GM12892 (cell line): ENCODE measurements at regions not wholly inside any gene's neighbourhood (a gene's known extent, or its start where the extent isn't known, plus 50 kb on each side); places are given as distances from the start of the nearest gene placed in this dataset.

Experiments used
- DNase-seq: peaks from one replicate; pipeline ENCODE4 v3.0.0; 2011; ENCODE audit not compliant: insufficient read length
- FAIRE-seq: peaks from 2 replicates; lab custom pipeline; 2011; peaks lifted over from hg19 to GRCh38; lab: Jason Lieb, UNC
- POLR2A ChIP-seq: IDR thresholded peaks from 2 replicates; pipeline ENCODE4 v1.6.1; 2011; ENCODE audit warnings: low read depth, low read length, control low read depth
- POLR2AphosphoS5 ChIP-seq: IDR thresholded peaks from 2 replicates; pipeline ENCODE4 v1.6.1; 2011; ENCODE audit warnings: low read depth, low read length, control low read depth
- TAF1 ChIP-seq: IDR thresholded peaks from 2 replicates; pipeline ENCODE4 v1.6.1; 2011; ENCODE audit warnings: low read depth, mild to moderate bottlenecking, control low read depth, low read length, borderline replicate concordance

- DNase-seq, result no peak
- no peak for FAIRE-seq
- TF ChIP-seq POLR2A (no peak), TAF1 (no peak), POLR2AphosphoS5 (no peak)
Observed at GRCh38 chr10:131774681-131775085, 126.1 kb upstream of the PPP2R2D start.

- no peak for FAIRE-seq
- no peak for DNase-seq
- TF ChIP-seq TAF1 (no peak), POLR2AphosphoS5 (no peak), POLR2A (no peak)
Observed at GRCh38 chr10:131775433-131775832, 125.4 kb upstream of the PPP2R2D start.

GRCh38 chr10:131775833-131776232 is 125.0 kb upstream of the PPP2R2D start:
- DNase-seq (no peak), FAIRE-seq (no peak)
- no peak for TF ChIP-seq TAF1
- no peak for TF ChIP-seq POLR2AphosphoS5

- TF ChIP-seq POLR2A (no peak), POLR2AphosphoS5 (no peak), TAF1 (no peak)
- FAIRE-seq, result no peak
Observed at GRCh38 chr10:131776496-131776895, 124.3 kb upstream of the PPP2R2D start.

GRCh38 chr10:131777162-131777561 is 123.6 kb upstream of the PPP2R2D start:
- TF ChIP-seq POLR2AphosphoS5 (no peak), POLR2A (no peak), TAF1 (no peak)
- no peak for DNase-seq
- FAIRE-seq, result no peak

More at GRCh38 chr10:131776496-131776895, 124.3 kb upstream of the PPP2R2D start:
- no peak for DNase-seq

- TF ChIP-seq POLR2AphosphoS5 (no peak), POLR2A (no peak), TAF1 (no peak)
- DNase-seq, result no peak
- no peak for FAIRE-seq
Observed at GRCh38 chr10:131777921-131778320, 122.9 kb upstream of the PPP2R2D start.

GRCh38 chr10:131778385-131778784 is 122.4 kb upstream of the PPP2R2D start:
- no peak for DNase-seq
- no peak for FAIRE-seq
- TF ChIP-seq TAF1 (no peak), POLR2A (no peak), POLR2AphosphoS5 (no peak)

GRCh38 chr10:131778842-131779241 is 122.0 kb upstream of the PPP2R2D start:
- no peak for FAIRE-seq
- TF ChIP-seq POLR2AphosphoS5 (no peak), TAF1 (no peak), POLR2A (no peak)
- no peak for DNase-seq

GRCh38 chr10:131779661-131780394 is 121.0 kb upstream of the PPP2R2D start:
- FAIRE-seq (no peak), DNase-seq (no peak)
- TF ChIP-seq POLR2AphosphoS5, result no peak
- TF ChIP-seq POLR2A, result no peak
- TF ChIP-seq TAF1, result no peak

GRCh38 chr10:131781076-131781475 is 119.7 kb upstream of the PPP2R2D start:
- TF ChIP-seq POLR2A (no peak), TAF1 (no peak)
- no peak for DNase-seq
- no peak for FAIRE-seq

GRCh38 chr10:131781791-131782190 is 119.0 kb upstream of the PPP2R2D start:
- DNase-seq, result no peak
- no peak for FAIRE-seq
- TF ChIP-seq POLR2AphosphoS5, result no peak

- DNase-seq, result no peak
- TF ChIP-seq POLR2AphosphoS5 (no peak), POLR2A (no peak), TAF1 (no peak)
- no peak for FAIRE-seq
Observed at GRCh38 chr10:131784363-131785120, 116.3 kb upstream of the PPP2R2D start.

GRCh38 chr10:131785121-131785460 is 115.7 kb upstream of the PPP2R2D start:
- TF ChIP-seq TAF1 (no peak), POLR2A (no peak), POLR2AphosphoS5 (no peak)
- FAIRE-seq (no peak), DNase-seq (no peak)
